ACC112 (cell line): ENCODE measurements at regions not wholly inside any gene's neighbourhood (a gene's known extent, or its start where the extent isn't known, plus 50 kb on each side); places are given as distances from the start of the nearest gene placed in this dataset.
"Not testable (repeated sequence)": the region's sequence is repeated elsewhere in the genome, so short reads cannot be mapped to it uniquely, and the experiment has no call there.

ENCODE experiments used
- H2AFZ ChIP-seq: fragments of 200-600 bp; sonication (generic); one replicate; pipeline ENCODE4 v1.6.0; 2017; ENCODE audit warnings: antibody characterized with exemption, low read length; ENCODE audit not compliant: unreplicated experiment
- H3K27ac ChIP-seq: fragments of 200-600 bp; sonication (generic); 2 replicates; pipeline ENCODE4 v1.5.1; 2014; ENCODE audit warnings: low read depth, mild to moderate bottlenecking, antibody characterized with exemption, low read length, moderate library complexity
- H3K27me3 ChIP-seq: fragments of 200-600 bp; sonication (generic); 2 replicates; pipeline ENCODE4 v1.6.1; 2014; ENCODE audit warnings: mild to moderate bottlenecking, antibody characterized with exemption, low read length, moderate library complexity, mixed read lengths; ENCODE audit not compliant: insufficient read depth
- H3K36me3 ChIP-seq: fragments of 200-600 bp; sonication (generic); 2 replicates; pipeline ENCODE4 v1.6.1; 2016; ENCODE audit warnings: mild to moderate bottlenecking, antibody characterized with exemption, low read length, moderate library complexity, mixed read lengths; ENCODE audit not compliant: insufficient read depth
- H3K4me1 ChIP-seq: fragments of 200-600 bp; sonication (generic); one replicate; pipeline ENCODE4 v1.6.1; 2016; ENCODE audit warnings: low read length, mixed read lengths; ENCODE audit not compliant: insufficient read depth, unreplicated experiment, control insufficient read depth
- H3K4me3 ChIP-seq: fragments of 200-600 bp; sonication (generic); 2 replicates; pipeline ENCODE4 v1.5.1; 2014; ENCODE audit warnings: mild to moderate bottlenecking, low read depth, low read length
- H3K79me2 ChIP-seq: fragments of 200-600 bp; sonication (generic); one replicate; pipeline ENCODE4 v1.6.0; 2016; ENCODE audit warnings: low read length; ENCODE audit not compliant: control insufficient read depth, unreplicated experiment, insufficient read depth

DNA sequence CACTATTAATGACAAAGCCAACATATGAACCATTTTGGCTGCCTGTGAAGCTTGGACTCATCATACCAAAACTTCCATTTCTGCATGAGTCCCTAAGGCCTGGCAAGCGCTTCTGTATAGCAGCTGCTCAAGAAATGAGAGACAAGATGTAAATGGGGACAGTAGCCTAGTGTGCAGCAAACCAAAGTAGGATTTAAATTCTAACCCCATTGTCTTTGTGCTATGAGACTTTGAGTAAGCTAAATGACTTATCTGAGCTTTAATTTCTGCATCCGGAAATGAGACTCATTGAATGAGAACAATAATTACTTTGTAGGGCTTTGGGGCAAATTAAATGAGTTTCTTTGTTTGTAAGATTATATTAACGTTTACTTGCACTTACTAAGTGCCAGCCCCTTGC, 536.4 kb upstream of the CDH7 start:
- Histone ChIP-seq H3K27me3 (no peaks in the 10 kb centered on the region), H3K4me1 (no peaks in the 10 kb centered on the region), H3K79me2 (no peaks in the 10 kb centered on the region), H2AFZ (no peak overlapping the region), H3K36me3 (no peaks in the 10 kb centered on the region), H3K4me3 (no peak overlapping the region), H3K27ac (no peak overlapping the region)

DNA sequence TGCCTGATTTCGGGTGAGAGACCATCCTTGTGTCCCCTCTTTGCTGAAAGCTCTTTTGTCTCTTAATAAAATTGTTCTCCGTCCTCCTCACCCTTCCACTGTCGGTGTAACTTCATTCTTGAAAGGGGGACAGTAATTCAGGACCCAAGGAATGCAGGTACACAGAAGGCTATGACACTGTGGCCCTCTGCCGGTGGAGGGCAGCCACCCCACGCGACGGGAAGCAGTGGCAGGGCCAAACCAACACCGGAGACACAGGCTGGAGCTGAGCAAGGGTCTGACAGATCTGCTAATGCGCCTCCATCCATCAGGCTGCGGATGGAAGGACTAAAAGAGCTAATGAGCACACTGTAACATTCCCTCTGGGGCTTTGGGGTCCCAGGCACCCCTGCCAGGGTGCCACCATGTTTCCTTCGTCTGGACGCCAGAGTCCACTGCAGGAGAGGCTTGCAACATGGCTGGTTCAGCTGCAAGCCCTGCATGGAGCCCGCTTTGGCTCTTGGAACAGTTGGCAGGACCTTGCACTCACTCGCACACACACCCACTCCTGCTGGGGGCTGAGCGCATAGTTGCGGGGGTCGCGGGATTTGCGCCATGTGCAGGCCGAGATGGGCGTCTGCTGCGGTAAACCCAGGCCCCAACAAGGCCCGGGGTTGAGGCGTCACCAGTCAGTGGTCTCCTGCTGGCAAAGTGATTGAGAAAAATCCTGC, 544.1 kb upstream of the CDH7 start:
- Histone ChIP-seq H3K27me3 (no peaks in the 10 kb centered on the region), H3K4me3 (no peak overlapping the region), H3K79me2 (no peaks in the 10 kb centered on the region), H3K27ac (no peak overlapping the region), H2AFZ (no peak overlapping the region), H3K4me1 (no peaks in the 10 kb centered on the region), H3K36me3 (no peaks in the 10 kb centered on the region)

DNA sequence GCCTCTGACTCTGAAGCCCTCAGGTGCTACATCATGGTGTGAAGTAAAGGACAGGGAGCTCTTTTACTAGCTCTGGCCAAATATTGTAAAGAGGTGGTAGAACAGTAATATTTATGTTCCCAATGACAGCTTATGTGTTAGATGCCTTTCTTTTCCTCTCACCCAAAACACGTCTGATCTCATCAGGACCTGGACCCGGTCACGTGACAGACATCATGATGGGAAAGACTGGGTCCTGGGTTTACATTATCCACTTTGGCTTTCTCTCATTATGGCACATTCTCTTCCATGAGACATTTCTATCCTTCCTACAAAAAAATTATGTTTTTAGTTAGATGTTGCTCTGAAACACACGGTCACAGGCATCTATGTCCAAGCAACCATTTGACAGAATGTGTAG, 548.7 kb upstream of the CDH7 start:
- Histone ChIP-seq H3K79me2 (no peaks in the 10 kb centered on the region), H2AFZ (no peak overlapping the region), H3K27me3 (no peaks in the 10 kb centered on the region), H3K4me1 (no peaks in the 10 kb centered on the region), H3K27ac (no peak overlapping the region), H3K4me3 (no peak overlapping the region), H3K36me3 (no peaks in the 10 kb centered on the region)

DNA sequence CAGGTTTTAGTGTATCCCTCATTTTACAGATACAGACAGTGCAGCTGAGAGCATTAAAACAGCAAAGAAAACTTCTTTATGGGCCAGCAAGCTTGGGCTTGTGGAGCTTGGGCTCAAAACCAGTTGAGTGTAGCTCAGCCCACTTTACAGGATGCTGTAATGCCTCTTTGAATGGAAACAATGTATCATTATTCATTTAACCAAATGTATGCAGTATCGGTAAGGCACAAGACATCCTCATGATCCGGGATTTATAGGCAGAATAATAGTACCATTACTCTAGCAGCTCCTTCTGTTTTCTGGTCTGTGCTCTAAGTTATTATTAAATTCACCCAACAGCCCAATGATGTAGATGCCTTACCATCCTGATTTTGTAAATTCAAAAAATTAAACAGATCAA, 575.1 kb upstream of the CDH7 start:
- H3K36me3 ChIP-seq, result no peaks in the 10 kb centered on the region
- no peak overlapping the region for H3K4me3 ChIP-seq
- H3K27ac ChIP-seq, result no peak overlapping the region
- H3K4me1 ChIP-seq, result no peaks in the 10 kb centered on the region
- no peaks in the 10 kb centered on the region for H3K27me3 ChIP-seq
- no peaks in the 10 kb centered on the region for H3K79me2 ChIP-seq
- H2AFZ ChIP-seq, result no peak overlapping the region

DNA sequence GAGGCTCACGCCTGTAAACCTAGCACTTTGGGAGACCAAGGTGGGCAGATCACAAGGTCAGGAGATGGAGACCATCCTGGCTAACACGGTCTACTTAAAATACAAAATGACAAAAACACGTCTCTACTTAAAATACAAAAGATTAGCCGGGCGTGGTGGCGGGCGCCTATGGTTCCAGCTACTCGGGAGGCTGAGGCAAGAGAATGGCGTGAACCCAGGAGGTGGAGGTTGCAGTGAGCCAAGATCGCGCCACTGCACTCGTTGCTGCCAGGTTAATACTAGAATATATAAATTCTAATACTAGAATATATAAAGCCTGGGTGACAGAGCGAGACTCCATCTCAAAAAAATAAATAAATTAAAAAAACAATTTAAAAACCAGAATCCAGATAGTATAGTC, 588.7 kb upstream of the CDH7 start:
- not testable (repeated sequence) for H3K27me3 ChIP-seq, H3K4me3 ChIP-seq, H3K27ac ChIP-seq, H3K4me1 ChIP-seq, H3K79me2 ChIP-seq, H3K36me3 ChIP-seq, H2AFZ ChIP-seq

DNA sequence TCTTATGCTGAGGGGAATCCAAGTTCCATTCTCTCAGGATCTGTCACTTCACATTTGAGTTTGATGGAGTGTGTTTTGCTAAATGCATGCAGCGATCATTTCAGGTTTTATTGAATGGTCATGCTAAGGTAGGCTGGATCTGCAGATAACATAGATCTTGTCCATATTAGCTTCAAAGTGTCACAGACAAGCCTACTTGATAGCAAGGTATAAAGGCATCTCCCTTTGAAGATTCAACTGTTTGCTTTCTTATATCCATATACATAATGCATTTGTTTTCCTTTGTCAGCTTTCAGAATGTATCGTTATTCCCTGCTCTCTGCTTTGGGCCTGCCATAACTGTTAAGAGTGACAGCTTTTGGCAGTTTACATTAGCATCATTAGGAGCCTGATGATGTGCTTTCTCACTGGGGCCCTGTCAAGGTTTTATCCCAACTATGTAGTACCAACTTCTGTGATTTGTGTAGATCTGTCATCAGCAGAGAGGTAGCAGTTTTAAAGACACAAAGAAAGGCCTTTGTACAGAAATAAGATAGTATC, 604.3 kb upstream of the CDH7 start:
- Histone ChIP-seq H3K27me3 (no peaks in the 10 kb centered on the region), H3K27ac (no peak overlapping the region), H3K4me3 (no peak overlapping the region), H2AFZ (no peak overlapping the region), H3K36me3 (no peaks in the 10 kb centered on the region), H3K79me2 (no peaks in the 10 kb centered on the region), H3K4me1 (no peaks in the 10 kb centered on the region)

DNA sequence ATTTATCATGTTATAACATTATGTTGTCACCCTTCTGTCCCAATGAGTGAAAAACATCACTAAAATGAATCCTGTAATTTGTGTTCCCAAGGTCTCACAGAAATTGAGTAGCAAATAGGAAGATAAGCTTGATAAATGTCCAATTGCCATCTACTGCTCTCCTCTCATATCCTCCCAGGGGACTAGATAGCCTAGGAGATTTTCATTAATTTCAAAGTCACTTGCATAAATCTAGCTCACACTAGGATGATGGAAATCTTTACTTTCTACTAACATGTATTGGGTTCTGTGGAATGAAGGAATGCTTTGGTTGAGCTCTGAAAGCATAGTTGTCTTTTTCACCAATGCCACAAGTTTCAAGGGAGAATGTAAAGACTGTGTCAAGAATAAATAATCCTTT, 605.5 kb upstream of the CDH7 start:
- H2AFZ ChIP-seq, result no peak overlapping the region
- H3K4me3 ChIP-seq, result no peak overlapping the region
- no peaks in the 10 kb centered on the region for H3K36me3 ChIP-seq
- no peaks in the 10 kb centered on the region for H3K27me3 ChIP-seq
- no peak overlapping the region for H3K27ac ChIP-seq
- no peaks in the 10 kb centered on the region for H3K4me1 ChIP-seq
- no peaks in the 10 kb centered on the region for H3K79me2 ChIP-seq

DNA sequence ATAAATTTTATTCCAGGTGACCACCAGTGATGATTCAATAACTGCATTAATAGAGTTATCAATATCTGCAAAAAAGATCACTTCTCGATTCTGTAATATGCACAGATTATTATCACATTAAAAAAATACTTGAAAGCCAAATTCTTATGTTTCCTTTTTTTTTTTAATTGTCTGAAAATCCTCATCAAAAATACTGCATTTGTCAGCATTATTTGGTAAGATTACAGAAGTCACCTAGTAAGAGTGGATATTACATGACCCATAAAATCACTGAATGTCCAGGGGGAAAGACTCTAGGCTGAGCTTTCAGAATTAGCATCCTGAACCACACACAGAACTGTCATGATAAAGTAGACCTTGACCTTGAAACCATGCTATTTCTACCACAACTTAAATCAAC, 617.2 kb upstream of the CDH7 start:
- Histone ChIP-seq H3K79me2 (no peaks in the 10 kb centered on the region), H3K27me3 (no peaks in the 10 kb centered on the region), H3K4me1 (no peaks in the 10 kb centered on the region), H2AFZ (no peak overlapping the region), H3K4me3 (no peak overlapping the region), H3K36me3 (no peaks in the 10 kb centered on the region), H3K27ac (no peak overlapping the region)

DNA sequence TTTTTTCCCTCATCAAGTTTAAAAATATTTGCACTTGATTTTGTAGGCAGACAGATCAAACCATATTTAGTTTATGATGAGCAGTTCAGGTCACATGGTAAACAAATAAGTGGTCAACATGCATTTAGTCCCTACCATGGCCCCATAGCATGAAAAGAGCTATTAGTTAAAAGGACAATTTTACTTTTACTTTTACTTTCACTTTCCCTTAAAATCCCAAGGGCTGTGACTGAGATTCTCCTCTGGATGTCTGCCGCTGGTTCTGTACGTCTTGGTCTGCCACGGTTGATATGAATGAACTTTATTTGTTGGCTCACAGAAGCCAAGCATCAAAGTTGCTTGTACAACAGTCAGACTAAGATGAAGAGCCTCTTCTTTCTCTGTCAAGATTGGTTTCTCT, 626.2 kb upstream of the CDH7 start:
- H3K4me3 ChIP-seq, result peak overlapping the region; percentile 40; the same call in 1 of the 2 replicates

DNA sequence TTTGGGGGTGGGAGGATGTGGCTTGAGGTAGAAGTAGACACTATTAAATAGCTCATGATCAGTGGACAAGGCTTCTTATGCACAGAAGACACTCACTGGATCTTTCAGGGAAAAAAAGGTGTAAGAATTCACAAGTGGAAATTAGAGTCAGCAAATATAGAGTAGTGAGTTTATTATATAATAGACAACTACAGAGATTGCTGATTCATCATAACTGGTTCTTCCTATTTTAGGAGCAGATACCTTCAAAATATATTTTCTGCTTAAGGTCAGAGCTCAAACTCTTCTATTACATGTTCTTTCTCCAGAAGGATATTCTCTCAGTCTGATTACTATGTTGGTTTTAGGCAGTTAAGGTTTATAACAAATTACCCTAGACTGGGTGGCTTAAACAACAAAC, 646.9 kb upstream of the CDH7 start:
- no peaks in the 10 kb centered on the region for H3K36me3 ChIP-seq
- H3K79me2 ChIP-seq, result no peaks in the 10 kb centered on the region
- no peak overlapping the region for H2AFZ ChIP-seq
- no peaks in the 10 kb centered on the region for H3K27me3 ChIP-seq
- H3K4me1 ChIP-seq, result no peaks in the 10 kb centered on the region
- H3K4me3 ChIP-seq, result no peak overlapping the region
- H3K27ac ChIP-seq, result no peak overlapping the region

More for the DNA sequence above, 626.2 kb upstream of the CDH7 start:
- no peaks in the 10 kb centered on the region for H3K79me2 ChIP-seq
- no peak overlapping the region for H2AFZ ChIP-seq
- H3K4me1 ChIP-seq, result no peaks in the 10 kb centered on the region
- no peaks in the 10 kb centered on the region for H3K27me3 ChIP-seq
- H3K36me3 ChIP-seq, result no peaks in the 10 kb centered on the region
- no peak overlapping the region for H3K27ac ChIP-seq

DNA sequence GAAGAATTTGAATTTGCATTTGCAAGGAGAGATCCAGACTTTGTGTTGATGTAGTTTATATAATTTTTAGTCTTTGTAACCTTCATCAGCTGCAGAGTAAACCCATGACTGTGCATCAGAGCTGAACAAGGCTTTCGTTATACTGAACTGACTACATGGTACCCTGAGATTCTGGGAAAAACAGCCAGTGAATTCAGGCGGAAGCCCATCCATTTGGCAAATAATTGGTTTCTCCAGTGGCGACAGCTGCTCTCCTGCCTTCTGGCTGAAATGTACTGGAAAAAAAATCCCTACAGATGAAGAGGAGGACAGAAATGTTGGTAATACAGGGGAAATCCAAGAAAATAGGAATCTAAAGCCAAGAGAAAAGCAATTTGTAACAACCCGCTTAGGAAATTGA, 657.5 kb upstream of the CDH7 start:
- H2AFZ ChIP-seq, result no peak overlapping the region

More for the DNA sequence above, 657.5 kb upstream of the CDH7 start:
- H3K4me1 ChIP-seq, result no peaks in the 10 kb centered on the region
- no peaks in the 10 kb centered on the region for H3K79me2 ChIP-seq
- H3K27ac ChIP-seq, result no peak overlapping the region
- H3K27me3 ChIP-seq, result no peaks in the 10 kb centered on the region
- no peak overlapping the region for H3K4me3 ChIP-seq
- no peaks in the 10 kb centered on the region for H3K36me3 ChIP-seq
